ENCODE measurements at regions not wholly inside any gene's neighbourhood (a gene's known extent, or its start where the extent isn't known, plus 50 kb on each side); places are given as distances from the start of the nearest gene placed in this dataset.

- no peaks in the 10 kb centered on the region for H3K9me3 ChIP-seq
- ATAC-seq = no peak
- intact Hi-C loops (cut with DNase I) = no loop called here
- H3K36me3 ChIP-seq = no peaks in the 10 kb centered on the region
- H3K27ac ChIP-seq = no peak overlapping the region
- TF ChIP-seq CTCF (IDR thresholded peaks at IDR 0.05) = no peak
- H3K4me1 ChIP-seq = no peaks in the 10 kb centered on the region
- H3K27me3 ChIP-seq = no peaks in the 10 kb centered on the region
- no peak for DNase-seq
- no peak overlapping the region for H3K4me3 ChIP-seq
Measured at GRCh38 chr2:600542-601386, 76.4 kb downstream of the TMEM18 start.

- Histone ChIP-seq H3K4me1 (no peaks in the 10 kb centered on the region), H3K9me3 (no peaks in the 10 kb centered on the region), H3K4me3 (no peak overlapping the region), H3K27ac (no peak overlapping the region), H3K27me3 (no peaks in the 10 kb centered on the region), H3K36me3 (no peaks in the 10 kb centered on the region)
- ATAC-seq (no peak), DNase-seq (no peak)
- no peak for TF ChIP-seq CTCF (IDR thresholded peaks at IDR 0.05)
- intact Hi-C loops (cut with DNase I) = no loop called here
Measured at GRCh38 chr2:599601-600000, 77.6 kb downstream of the TMEM18 start.

- Histone ChIP-seq H3K36me3 (no peaks in the 10 kb centered on the region), H3K4me1 (no peaks in the 10 kb centered on the region), H3K4me3 (no peak overlapping the region), H3K27ac (no peak overlapping the region), H3K27me3 (no peaks in the 10 kb centered on the region), H3K9me3 (no peaks in the 10 kb centered on the region)
- no peak for ATAC-seq
- no peak for DNase-seq
- TF ChIP-seq CTCF (IDR thresholded peaks at IDR 0.05) = no peak
- intact Hi-C loops (cut with DNase I) = no loop called here
Measured at GRCh38 chr2:598058-598802, 79.0 kb downstream of the TMEM18 start.

GRCh38 chr2:595831-596592 is 81.2 kb downstream of the TMEM18 start:
- DNase-seq (no peak), ATAC-seq (no peak)
- no peak for TF ChIP-seq CTCF (IDR thresholded peaks at IDR 0.05)
- intact Hi-C loops (cut with DNase I) = no loop called here
- H3K36me3 ChIP-seq = no peaks in the 10 kb centered on the region
- no peaks in the 10 kb centered on the region for H3K9me3 ChIP-seq
- no peaks in the 10 kb centered on the region for H3K4me1 ChIP-seq
- H3K27ac ChIP-seq = no peak overlapping the region
- no peaks in the 10 kb centered on the region for H3K27me3 ChIP-seq
- no peak overlapping the region for H3K4me3 ChIP-seq

- ATAC-seq (no peak), DNase-seq (no peak)
- Histone ChIP-seq H3K4me3 (no peak overlapping the region), H3K9me3 (no peaks in the 10 kb centered on the region), H3K27me3 (no peaks in the 10 kb centered on the region), H3K4me1 (no peaks in the 10 kb centered on the region), H3K27ac (no peak overlapping the region), H3K36me3 (no peaks in the 10 kb centered on the region)
- intact Hi-C loops (cut with DNase I) = no loop called here
- no peak for TF ChIP-seq CTCF (IDR thresholded peaks at IDR 0.05)
Measured at GRCh38 chr2:595141-595815, 81.9 kb downstream of the TMEM18 start.

Measured in upper lobe of right lung (tissue), 1 donor.